Gastrocnemius medialis (tissue), 4 donors: ENCODE measurements at regions not wholly inside any gene's neighbourhood (a gene's known extent, or its start where the extent isn't known, plus 50 kb on each side); places are given as distances from the start of the nearest gene placed in this dataset.

Source experiments
- ATAC-seq, 2 donors: fragments of 150-250 bp; one replicate each; pipeline ENCODE4 v1.9.1; 2016
- DNase-seq, 2 donors: peaks; one replicate each; pipeline ENCODE4 v3.0.0-alpha.2; 2019
- H3K27ac ChIP-seq, 4 donors: fragments of 200-600 bp; sonication (generic); 1 replicate in 1 of 4; 2 replicates in 3 of 4; pipeline ENCODE4 v1.5.1; 2016 to 2018; ENCODE audit warnings: mild to moderate bottlenecking in 2 of 4, moderate library complexity in 1 of 4
- H3K27me3 ChIP-seq, 3 donors: fragments of 200-600 bp; sonication (generic) in 2 of 3; 1 replicate in 1 of 3; 2 replicates in 2 of 3; pipeline versions ENCODE4 v1.5.1 to v1.6.0; 2016 to 2019; ENCODE audit warnings: mild to moderate bottlenecking in 1 of 3, moderate library complexity in 1 of 3
- H3K36me3 ChIP-seq, 2 donors: fragments of 200-600 bp; sonication (generic) in 1 of 2; one replicate each; pipeline ENCODE4 v1.5.1; 2017 to 2018
- H3K4me1 ChIP-seq, 2 donors: fragments of 200-600 bp; sonication (generic) in 1 of 2; one replicate each; pipeline ENCODE4 v1.5.1; 2016 to 2017; ENCODE audit warnings: mild to moderate bottlenecking in 2 of 2
- H3K4me3 ChIP-seq, 4 donors: fragments of 200-600 bp; sonication (generic) in 3 of 4; 1 replicate in 1 of 4; 2 replicates in 3 of 4; pipeline ENCODE4 v1.5.1; 2016 to 2019; ENCODE audit warnings: mild to moderate bottlenecking in 2 of 4
- H3K9me3 ChIP-seq, 3 donors: fragments of 200-600 bp; sonication (generic) in 2 of 3; 1 replicate in 1 of 3; 2 replicates in 2 of 3; pipeline ENCODE4 v1.5.1; 2016 to 2019
- POLR2A ChIP-seq, 2 donors: fragments of 450-650 bp; IDR thresholded peaks; one replicate each; pipeline ENCODE4 v1.6.1; 2017; ENCODE audit warnings: antibody characterized with exemption in 2 of 2, mild to moderate bottlenecking in 2 of 2, moderate library complexity in 2 of 2
- in situ Hi-C, 4 donors: fragments of 200-750 bp; cut with MboI; loops; one replicate each; pipeline versions ENCODE4 v1.15.0 to v1.8.0; 2017; ENCODE audit warnings: low sequenced_read_pairs in 4 of 4
- intact Hi-C: fragments of 100-400 bp; cut with DNase I; formaldehyde crosslinking; loops from one replicate; pipeline ENCODE4 v1.15.1; 2023; ENCODE audit warnings: low total_unique reads
- TF ChIP-seq, protein P1 (sequence below), 5 experiments: fragments of 450-650 bp in 3 of 5; fragments of 200-600 bp in 2 of 5; sonication (generic) in 2 of 5; IDR thresholded peaks in 4 of 5; conservative IDR thresholded peaks in 1 of 5; 1 replicate in 4 of 5; 2 replicates in 1 of 5; pipeline ENCODE4 v1.5.1; 2016 to 2019; ENCODE audit warnings: antibody characterized with exemption in 5 of 5, mild to moderate bottlenecking in 3 of 5, moderate library complexity in 3 of 5

DNA sequence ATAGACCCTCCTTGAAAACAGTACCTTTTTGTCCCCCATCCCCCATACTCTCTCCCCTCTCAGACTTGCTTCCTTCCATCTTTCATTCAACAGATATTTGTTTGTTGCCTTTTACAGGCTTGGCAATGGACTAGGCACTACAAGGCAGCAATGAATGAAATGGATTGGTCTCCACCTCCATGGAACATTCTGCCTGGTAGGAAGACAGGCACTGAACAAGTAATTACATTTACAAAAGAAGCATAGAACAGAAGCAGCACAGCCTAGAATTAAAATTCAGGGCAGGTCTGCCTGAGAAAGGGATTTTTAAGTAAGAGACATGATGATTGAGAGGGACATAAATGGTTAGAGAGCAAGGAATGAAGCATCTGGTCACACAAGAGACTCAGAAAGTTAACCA is 346.1 kb downstream of the GRXCR1 start:
- Histone ChIP-seq H3K4me1 (no peaks in the 10 kb centered on the region), H3K9me3 (no peaks in the 10 kb centered on the region), H3K36me3 (no peaks in the 10 kb centered on the region), H3K27ac (no peak overlapping the region), H3K27me3 (no peaks in the 10 kb centered on the region), H3K4me3 (no peak overlapping the region)
- in situ Hi-C loops (no loop called here), intact Hi-C loops (no loop called here)
- no peak for TF ChIP-seq POLR2A (IDR thresholded peaks at IDR 0.05)
- TF ChIP-seq, protein P1, sequence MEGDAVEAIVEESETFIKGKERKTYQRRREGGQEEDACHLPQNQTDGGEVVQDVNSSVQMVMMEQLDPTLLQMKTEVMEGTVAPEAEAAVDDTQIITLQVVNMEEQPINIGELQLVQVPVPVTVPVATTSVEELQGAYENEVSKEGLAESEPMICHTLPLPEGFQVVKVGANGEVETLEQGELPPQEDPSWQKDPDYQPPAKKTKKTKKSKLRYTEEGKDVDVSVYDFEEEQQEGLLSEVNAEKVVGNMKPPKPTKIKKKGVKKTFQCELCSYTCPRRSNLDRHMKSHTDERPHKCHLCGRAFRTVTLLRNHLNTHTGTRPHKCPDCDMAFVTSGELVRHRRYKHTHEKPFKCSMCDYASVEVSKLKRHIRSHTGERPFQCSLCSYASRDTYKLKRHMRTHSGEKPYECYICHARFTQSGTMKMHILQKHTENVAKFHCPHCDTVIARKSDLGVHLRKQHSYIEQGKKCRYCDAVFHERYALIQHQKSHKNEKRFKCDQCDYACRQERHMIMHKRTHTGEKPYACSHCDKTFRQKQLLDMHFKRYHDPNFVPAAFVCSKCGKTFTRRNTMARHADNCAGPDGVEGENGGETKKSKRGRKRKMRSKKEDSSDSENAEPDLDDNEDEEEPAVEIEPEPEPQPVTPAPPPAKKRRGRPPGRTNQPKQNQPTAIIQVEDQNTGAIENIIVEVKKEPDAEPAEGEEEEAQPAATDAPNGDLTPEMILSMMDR (IDR thresholded peaks at IDR 0.05 in 4 of 5, conservative IDR thresholded peaks at IDR 0.05 in 1 of 5): no peak
- ATAC-seq: no peak
- DNase-seq: no peak

DNA sequence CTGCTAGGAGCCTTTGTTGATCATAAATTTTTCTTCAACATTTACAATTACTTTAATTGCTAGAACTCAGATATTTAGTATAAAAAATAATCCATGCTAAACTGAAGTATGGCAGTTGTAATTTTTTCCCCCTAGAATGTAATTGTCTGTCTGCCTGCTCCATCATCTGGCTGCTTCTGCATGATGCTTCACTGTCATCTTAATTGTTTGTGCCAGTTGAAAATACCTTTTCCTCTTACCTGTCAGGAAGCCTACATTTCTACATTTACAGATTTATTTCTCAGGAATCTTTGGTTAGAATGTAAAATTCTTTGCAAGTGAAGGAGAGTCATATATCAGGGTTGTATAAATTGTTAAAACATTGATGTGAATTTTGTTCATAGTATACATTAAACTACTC is 348.6 kb downstream of the GRXCR1 start:
- DNase-seq: no peak
- TF ChIP-seq POLR2A (IDR thresholded peaks at IDR 0.05): no peak
- TF ChIP-seq, protein P1 (IDR thresholded peaks at IDR 0.05 in 4 of 5, conservative IDR thresholded peaks at IDR 0.05 in 1 of 5): no peak
- intact Hi-C loops (no loop called here), in situ Hi-C loops (no loop called here)
- Histone ChIP-seq H3K27me3 (no peaks in the 10 kb centered on the region), H3K36me3 (no peaks in the 10 kb centered on the region), H3K9me3 (no peaks in the 10 kb centered on the region), H3K4me1 (no peaks in the 10 kb centered on the region), H3K27ac (no peak overlapping the region), H3K4me3 (no peak overlapping the region)
- ATAC-seq: no peak

DNA sequence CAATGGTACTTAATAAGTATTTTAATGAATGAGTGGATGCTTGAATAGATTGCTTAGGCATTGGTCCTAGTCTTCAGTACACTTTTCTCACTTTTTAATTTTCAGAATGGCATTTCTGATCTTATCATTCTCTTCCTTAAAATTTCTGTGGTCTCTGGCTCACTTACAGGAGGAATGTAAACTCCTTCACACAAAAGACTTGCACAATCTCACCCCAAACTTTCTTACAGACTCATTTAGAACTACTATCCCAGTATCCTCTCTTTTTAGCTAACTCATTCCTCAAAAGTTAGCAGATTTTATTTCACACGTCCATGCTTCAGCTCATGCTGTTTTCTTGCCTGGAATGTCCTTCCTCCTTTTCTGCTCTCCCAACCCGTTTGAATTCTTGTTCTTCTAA is 350.1 kb downstream of the GRXCR1 start:
- Histone ChIP-seq H3K4me1 (no peaks in the 10 kb centered on the region), H3K36me3 (no peaks in the 10 kb centered on the region), H3K27me3 (no peaks in the 10 kb centered on the region), H3K9me3 (no peaks in the 10 kb centered on the region), H3K27ac (no peak overlapping the region), H3K4me3 (no peak overlapping the region)
- ATAC-seq: no peak
- intact Hi-C loops: no loop called here
- DNase-seq: no peak
- TF ChIP-seq, protein P1 (IDR thresholded peaks at IDR 0.05 in 4 of 5, conservative IDR thresholded peaks at IDR 0.05 in 1 of 5): no peak
- TF ChIP-seq POLR2A (IDR thresholded peaks at IDR 0.05): no peak
- in situ Hi-C loops: no loop called here

DNA sequence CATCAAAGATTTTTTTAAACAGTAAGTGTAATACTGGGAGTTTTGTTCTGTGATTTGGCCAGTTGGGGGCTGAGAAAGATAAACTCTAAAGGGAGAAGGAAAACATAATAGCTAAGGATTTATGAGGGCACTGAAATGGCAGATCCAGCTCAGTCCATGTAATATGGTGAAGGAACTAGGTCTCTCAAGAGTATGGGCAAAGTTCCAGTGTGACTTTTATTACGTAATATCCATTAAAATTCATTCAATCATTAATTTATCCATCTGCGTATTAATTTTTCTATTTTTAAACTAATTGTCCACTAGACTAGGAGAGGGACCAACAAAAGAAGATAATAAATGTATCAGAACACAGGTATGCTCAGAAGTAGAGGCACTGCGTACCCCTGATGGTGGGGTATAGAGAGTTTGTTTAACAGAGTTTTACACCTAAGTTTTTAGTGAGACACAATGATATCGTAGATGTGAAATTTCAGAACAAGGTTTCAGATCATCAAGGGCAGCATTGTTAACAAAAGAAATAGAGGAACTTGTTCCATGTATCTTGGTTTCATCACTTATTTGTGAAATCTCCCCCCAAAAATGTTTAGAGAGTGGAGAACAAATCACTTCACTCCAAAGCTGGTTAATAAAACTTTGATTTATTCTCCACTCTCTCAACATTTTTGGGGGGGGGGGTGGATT is 351.1 kb downstream of the GRXCR1 start:
- Histone ChIP-seq H3K4me1 (no peaks in the 10 kb centered on the region), H3K9me3 (no peaks in the 10 kb centered on the region), H3K27me3 (no peaks in the 10 kb centered on the region), H3K27ac (no peak overlapping the region), H3K4me3 (no peak overlapping the region), H3K36me3 (no peaks in the 10 kb centered on the region)
- ATAC-seq (no peak), DNase-seq (no peak)
- intact Hi-C loops: no loop called here
- in situ Hi-C loops: no loop called here
- TF ChIP-seq POLR2A (IDR thresholded peaks at IDR 0.05): no peak
- TF ChIP-seq, protein P1 (IDR thresholded peaks at IDR 0.05 in 4 of 5, conservative IDR thresholded peaks at IDR 0.05 in 1 of 5): no peak
